DMS53 (cell line): ENCODE measurements at regions not wholly inside any gene's neighbourhood (a gene's known extent, or its start where the extent isn't known, plus 50 kb on each side); places are given as distances from the start of the nearest gene placed in this dataset.
"Not testable (repeated sequence)": the region's sequence is repeated elsewhere in the genome, so short reads cannot be mapped to it uniquely, and the experiment has no call there.

Source experiments
- DNase-seq: peaks from one replicate; lab custom pipeline; 2025; lab: John Stamatoyannopoulos, UW

GRCh38 chrX:22534643-22535042 is 261.9 kb downstream of the CBLL2 start:
- DNase-seq: no peak

GRCh38 chrX:22536746-22537304 is 264.1 kb downstream of the CBLL2 start:
- no peak for DNase-seq

GRCh38 chrX:22538580-22538979 is 265.9 kb downstream of the CBLL2 start:
- no peak for DNase-seq

- DNase-seq: no peak
Observed at GRCh38 chrX:22541926-22542325, 269.2 kb downstream of the CBLL2 start.

- DNase-seq: no peak
Observed at GRCh38 chrX:22542641-22543040, 269.9 kb downstream of the CBLL2 start.

- DNase-seq: no peak
Observed at GRCh38 chrX:22559506-22559905, 286.8 kb downstream of the CBLL2 start.

GRCh38 chrX:22575161-22575845 is 302.6 kb downstream of the CBLL2 start:
- no peak for DNase-seq

- DNase-seq: no peak
Observed at GRCh38 chrX:22577181-22577580, 304.5 kb downstream of the CBLL2 start.

- DNase-seq: no peak
Observed at GRCh38 chrX:22585831-22586230, 313.1 kb downstream of the CBLL2 start.

- DNase-seq: no peak
Observed at GRCh38 chrX:22589845-22590244, 317.1 kb downstream of the CBLL2 start.

GRCh38 chrX:22594766-22595165 is 322.1 kb downstream of the CBLL2 start:
- DNase-seq: no peak

- DNase-seq: no peak
Observed at GRCh38 chrX:22603060-22603459, 330.3 kb downstream of the CBLL2 start.

GRCh38 chrX:22609452-22609851 is 336.7 kb downstream of the CBLL2 start:
- not testable (repeated sequence) for DNase-seq

- DNase-seq: peak; percentile 52
Observed at GRCh38 chrX:22616867-22617266, 344.2 kb downstream of the CBLL2 start.

- DNase-seq: no peak
Observed at GRCh38 chrX:22627576-22627975, 354.9 kb downstream of the CBLL2 start.

- no peak for DNase-seq
Observed at GRCh38 chrX:22628275-22628674, 355.6 kb downstream of the CBLL2 start.

- DNase-seq: no peak
Observed at GRCh38 chrX:22629105-22629725, 356.5 kb downstream of the CBLL2 start.

GRCh38 chrX:22634083-22634482 is 361.4 kb downstream of the CBLL2 start:
- no peak for DNase-seq

- no peak for DNase-seq
Observed at GRCh38 chrX:22634751-22635150, 362.0 kb downstream of the CBLL2 start.

GRCh38 chrX:22648281-22648680 is 351.5 kb upstream of the DDX53 start:
- no peak for DNase-seq

- DNase-seq: no peak
Observed at GRCh38 chrX:22650691-22651090, 349.1 kb upstream of the DDX53 start.

GRCh38 chrX:22652596-22652995 is 347.2 kb upstream of the DDX53 start:
- peak; percentile 52 for DNase-seq

GRCh38 chrX:22660756-22661155 is 339.0 kb upstream of the DDX53 start:
- no peak for DNase-seq

GRCh38 chrX:22662776-22663175 is 337.0 kb upstream of the DDX53 start:
- no peak for DNase-seq
